Caki2 (cell line): ENCODE measurements at regions not wholly inside any gene's neighbourhood (a gene's known extent, or its start where the extent isn't known, plus 50 kb on each side); places are given as distances from the start of the nearest gene placed in this dataset.

Experiments
- DNase-seq: peaks from one replicate; pipeline ENCODE4 v3.0.0-alpha.2; 2015; ENCODE audit warnings: low read depth
- in situ Hi-C: cut with HindIII; loops from 2 replicates; pipeline ENCODE4 v1.10.0; 2016; ENCODE audit warnings: low sequenced_read_pairs, low pct_unique_long_range_greater_than_20kb, mixed read lengths

GRCh38 chr2:59741840-59742239 is 811.6 kb downstream of the BCL11A start:
- DNase-seq: no peak
- in situ Hi-C loops: no loop called here

GRCh38 chr2:59739166-59739565 is 814.3 kb downstream of the BCL11A start:
- in situ Hi-C loops: no loop called here
- DNase-seq: no peak

GRCh38 chr2:59737299-59737698 is 816.2 kb downstream of the BCL11A start:
- in situ Hi-C loops: no loop called here
- no peak for DNase-seq

DNA sequence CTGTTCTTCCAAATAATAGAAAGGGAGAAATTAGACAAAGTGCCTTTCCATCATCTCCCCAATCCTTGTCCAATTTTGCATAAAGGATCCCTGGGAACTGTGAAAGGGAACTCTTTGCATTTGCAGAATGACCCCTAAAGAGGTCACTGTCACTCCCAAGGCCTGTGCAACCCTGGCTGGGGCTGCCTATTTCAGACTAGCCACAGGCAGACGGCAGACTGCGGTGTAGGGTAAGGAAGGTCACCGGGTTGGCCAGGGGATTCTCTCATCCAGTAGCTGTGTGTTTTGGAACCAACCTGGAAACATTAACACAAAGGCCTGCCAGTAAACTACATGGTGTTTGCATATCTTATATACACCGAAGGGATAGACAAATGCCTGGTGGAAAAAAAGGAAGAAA is 818.7 kb downstream of the BCL11A start:
- in situ Hi-C loops: no loop called here
- no peak for DNase-seq

DNA sequence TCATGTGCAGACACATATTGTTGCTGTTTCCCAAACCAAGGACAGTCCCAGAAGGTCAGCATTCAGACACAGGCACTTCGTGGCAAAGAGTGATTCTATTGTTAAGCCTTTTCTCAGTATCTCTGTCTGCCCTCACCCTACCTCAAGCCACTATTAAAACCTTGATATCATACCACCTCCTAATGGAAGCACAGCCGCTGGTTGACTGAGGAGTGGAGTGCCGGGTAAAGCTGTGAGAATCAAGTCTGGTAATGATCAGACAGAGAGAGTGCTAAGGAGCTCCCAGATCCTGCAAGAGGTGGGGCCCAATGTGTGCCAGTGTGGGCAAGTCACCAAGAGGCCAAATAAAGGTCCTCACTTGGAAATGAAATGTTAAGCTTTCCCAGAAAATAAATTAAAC is 819.5 kb downstream of the BCL11A start:
- in situ Hi-C loops: no loop called here
- no peak for DNase-seq

GRCh38 chr2:59733567-59733930 is 819.9 kb downstream of the BCL11A start:
- in situ Hi-C loops: no loop called here
- no peak for DNase-seq

DNA sequence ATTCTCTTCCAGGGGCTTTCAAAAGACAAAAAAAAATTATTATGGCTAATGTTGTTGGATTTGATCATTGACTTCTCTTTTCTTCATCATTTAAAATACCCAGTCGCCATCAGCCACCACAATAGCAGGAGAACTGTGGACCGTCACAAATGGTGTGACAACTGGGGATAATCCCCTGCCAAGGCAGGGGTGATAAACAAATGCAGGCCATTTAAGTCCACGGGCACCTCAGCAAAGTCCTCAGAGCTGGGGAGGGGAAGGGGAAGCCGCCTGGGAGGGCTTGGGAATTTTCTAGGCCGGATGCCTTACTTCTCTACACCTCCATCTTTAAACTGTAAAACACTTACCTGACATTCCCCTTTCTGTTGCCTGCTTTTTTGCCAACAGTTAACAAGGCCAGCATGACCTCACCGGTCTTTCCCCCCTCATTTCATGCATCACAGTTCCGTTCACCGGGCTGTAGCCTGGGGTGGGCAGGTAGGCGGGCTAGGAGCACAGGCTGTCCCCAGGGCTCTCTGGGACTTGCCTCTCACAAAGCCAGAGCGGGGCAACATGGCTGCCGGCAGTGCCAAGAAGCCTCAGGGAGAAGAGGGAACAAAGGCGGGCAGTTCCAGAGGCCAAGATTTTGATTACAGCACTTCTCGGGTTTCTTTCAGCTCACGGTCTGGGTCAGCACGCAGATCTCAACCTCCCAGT is 820.4 kb downstream of the BCL11A start:
- in situ Hi-C loops: no loop called here

GRCh38 chr2:59727121-59727590 is 826.3 kb downstream of the BCL11A start:
- no peak for DNase-seq
- in situ Hi-C loops: no loop called here

More for the DNA sequence above, 820.4 kb downstream of the BCL11A start:
- no peak for DNase-seq

- in situ Hi-C loops: no loop called here
- DNase-seq: no peak
These were observed 827.0 kb downstream of the BCL11A start for GRCh38 chr2:59726228-59727120.

DNA sequence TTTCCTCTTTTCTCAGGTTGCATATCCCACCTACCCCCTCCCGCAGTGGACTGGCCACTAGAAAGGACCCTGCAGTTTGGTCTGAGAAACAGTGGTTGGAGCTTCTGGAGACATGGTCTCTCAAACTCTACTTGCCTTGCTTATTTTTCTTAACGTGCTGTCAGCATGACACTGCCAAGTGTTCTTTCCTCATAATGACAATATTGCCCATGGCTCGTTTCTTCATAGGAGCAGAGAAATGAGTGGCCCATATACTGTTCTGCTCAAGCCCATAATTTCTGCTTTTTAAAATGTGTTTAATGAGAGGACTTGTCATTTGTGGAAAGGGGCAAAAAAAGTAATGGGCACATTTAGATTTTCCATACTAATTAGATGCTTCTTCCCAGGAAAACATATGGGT is 828.7 kb downstream of the BCL11A start:
- DNase-seq: no peak
- in situ Hi-C loops: no loop called here

- no peak for DNase-seq
- in situ Hi-C loops: no loop called here
These were observed 833.1 kb downstream of the BCL11A start for GRCh38 chr2:59720296-59720866.

GRCh38 chr2:59713577-59713976 is 839.9 kb downstream of the BCL11A start:
- in situ Hi-C loops: no loop called here
- DNase-seq: no peak

DNA sequence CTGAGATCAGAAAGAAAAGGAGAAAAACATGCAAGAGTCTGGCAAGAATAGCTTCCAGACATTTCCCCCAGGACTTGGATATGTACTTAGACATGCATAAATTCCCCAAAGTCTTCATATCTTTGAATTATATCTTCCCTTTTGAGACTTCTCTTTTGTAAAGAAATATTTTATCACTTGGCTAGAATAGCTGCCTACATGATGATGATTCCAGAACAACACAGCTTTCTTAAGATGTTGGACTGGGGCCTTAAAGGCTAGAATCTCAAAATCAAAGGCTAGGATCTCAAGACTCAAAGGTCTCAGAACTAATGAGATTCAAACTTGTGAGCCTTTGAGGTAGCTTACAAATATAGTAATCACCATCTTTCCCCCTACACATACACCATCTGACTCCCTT is 842.3 kb downstream of the BCL11A start:
- no peak for DNase-seq
- in situ Hi-C loops: no loop called here

DNA sequence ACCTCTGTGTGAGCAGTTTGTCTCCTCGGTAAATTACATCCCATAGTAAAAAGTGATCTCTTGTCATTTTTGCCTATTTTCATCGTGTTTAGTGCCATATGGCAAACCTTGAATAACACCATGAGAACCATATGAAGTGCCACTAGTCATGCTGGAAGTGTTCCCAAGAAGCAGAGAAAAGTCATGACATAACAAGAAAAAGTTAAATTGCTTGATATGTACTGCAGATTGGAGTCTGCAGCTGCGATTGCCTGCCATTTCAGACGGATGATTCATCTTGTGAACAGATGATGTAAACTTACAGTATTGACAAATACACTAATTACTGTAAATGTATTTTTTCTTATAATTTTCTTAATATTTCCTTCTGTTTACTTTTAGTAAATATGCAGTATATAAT is 846.7 kb downstream of the BCL11A start:
- no peak for DNase-seq
- in situ Hi-C loops: no loop called here

DNA sequence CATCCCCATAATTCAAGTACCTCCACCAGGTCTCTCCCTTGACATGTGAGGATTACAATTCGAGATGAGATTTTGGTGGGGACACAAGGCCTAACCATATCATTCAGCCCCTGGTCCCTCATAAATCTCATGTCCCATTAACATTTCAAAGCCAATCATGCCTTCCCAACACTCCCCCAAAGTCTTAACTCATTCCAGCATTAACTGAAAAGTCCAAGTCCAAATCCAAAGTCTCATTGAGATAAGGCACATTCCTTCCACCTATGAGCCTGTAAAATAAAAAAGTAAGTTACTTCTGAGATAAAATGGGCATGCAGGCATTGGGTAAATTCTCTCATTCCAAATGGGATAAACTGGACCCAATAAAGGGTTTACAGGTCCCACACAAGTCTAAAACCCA is 849.7 kb downstream of the BCL11A start:
- in situ Hi-C loops: no loop called here
- DNase-seq: no peak

DNA sequence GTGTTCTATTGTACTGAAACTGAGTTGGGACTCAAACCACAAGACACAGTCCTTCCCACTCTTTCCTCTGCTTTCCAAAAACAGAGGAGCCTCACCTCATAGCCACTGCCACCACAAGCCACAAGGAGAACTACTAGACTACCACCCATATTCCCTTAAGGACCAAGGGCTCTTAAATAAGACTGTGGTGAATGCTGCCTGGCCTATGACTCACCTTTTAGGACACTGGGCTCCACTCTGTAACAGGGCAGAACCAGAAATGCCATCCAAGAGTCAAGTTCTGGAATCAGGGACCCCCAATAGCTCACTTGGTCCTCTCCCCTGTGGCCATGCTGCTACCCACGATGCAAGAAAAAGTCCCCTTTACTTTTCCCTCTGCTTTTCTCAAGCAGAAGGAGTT is 851.4 kb downstream of the BCL11A start:
- no peak for DNase-seq
- in situ Hi-C loops: no loop called here

DNA sequence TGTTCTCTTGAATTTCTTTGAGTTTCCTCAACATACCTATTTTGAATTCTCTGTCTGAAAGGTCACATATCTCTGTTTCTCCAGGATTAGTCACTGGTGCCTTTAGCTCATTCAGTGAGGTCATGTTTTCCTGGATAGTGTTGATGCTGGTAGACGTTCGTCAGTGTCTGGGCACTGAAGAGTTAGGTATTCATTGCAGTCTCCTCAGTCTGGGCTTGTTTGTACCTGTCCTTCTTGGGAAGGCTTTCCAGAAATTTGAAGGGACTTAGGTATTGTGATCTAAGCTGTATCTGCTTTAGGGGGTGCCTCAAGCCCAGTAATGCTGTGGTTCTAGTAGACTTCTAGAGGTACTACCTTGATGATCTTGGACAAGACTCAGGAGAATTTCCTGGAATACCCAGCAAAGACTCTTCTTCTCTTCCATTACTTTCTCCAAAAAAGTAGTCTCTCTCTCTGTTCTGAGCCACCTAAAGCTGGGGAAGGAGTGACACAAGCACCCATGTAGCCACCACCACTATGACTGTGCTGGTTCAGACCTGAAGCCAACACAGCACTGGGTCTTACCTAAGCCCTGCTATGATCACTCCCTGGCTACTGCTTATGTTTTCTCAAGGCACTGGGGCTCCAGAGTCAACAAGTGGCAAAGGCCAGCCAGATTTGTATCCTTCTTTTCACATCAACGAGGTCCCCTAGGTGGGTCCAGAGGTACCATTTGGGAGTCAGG is 852.0 kb downstream of the BCL11A start:
- DNase-seq: no peak
- in situ Hi-C loops: no loop called here

DNA sequence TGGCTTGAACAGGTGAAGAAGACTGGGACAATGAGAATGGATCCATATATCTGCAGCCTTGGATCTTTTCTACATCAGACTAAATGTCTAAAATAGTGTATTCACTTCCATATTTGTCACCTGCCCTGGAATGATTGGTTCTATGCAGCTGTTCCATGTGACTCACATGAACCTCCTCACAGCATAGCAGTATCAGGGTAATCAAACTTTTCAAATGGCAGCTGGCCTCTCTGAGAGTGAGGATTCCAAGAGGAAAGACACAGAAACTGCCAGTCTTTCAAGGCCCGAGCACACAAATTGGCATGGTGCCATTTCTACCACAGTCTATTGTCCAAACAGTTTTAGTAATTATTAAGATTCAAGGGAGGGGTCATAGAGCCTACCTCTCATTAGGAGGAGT is 859.3 kb downstream of the BCL11A start:
- in situ Hi-C loops: no loop called here
- no peak for DNase-seq
